ENCODE measurements at regions not wholly inside any gene's neighbourhood (a gene's known extent, or its start where the extent isn't known, plus 50 kb on each side); places are given as distances from the start of the nearest gene placed in this dataset.

- H3K4me1 ChIP-seq, result peaks cover 21 to 61% (median 41%) of the 10 kb centered on the region in 4 donors
- H3K27ac ChIP-seq (replicated peaks in 1 of 4), result peak overlapping the region in 1 of 4 donors; percentile 28
- no peaks in the 10 kb centered on the region for H3K36me3 ChIP-seq
- intact Hi-C loops (cut with DNase I), result no loop called here
- 81% methylated on average over 10 of the region's 10 CpGs for WGBS
- no peak for TF ChIP-seq EP300 (IDR thresholded peaks at IDR 0.05)
- no peak for TF ChIP-seq POLR2A (IDR thresholded peaks at IDR 0.05; ENCODE audit: low read depth)
- no peak for TF ChIP-seq POLR2AphosphoS5 (IDR thresholded peaks at IDR 0.05)
- no peak for TF ChIP-seq CTCF (IDR thresholded peaks at IDR 0.05)
- H3K9me3 ChIP-seq, result peaks cover 0 to 4% (median under 1%) of the 10 kb centered on the region in 4 donors
- no peak for DNase-seq (ENCODE audit: extremely low spot score)
- no peak overlapping the region for H3K4me3 ChIP-seq
- no peaks in the 10 kb centered on the region for H3K27me3 ChIP-seq
Measured at GRCh38 chr20:50405235-50405914, 104.8 kb upstream of the PTPN1 start.

- no peak for TF ChIP-seq POLR2A (IDR thresholded peaks at IDR 0.05; ENCODE audit: low read depth)
- TF ChIP-seq CTCF (IDR thresholded peaks at IDR 0.05), result no peak
- TF ChIP-seq EP300 (IDR thresholded peaks at IDR 0.05), result no peak
- TF ChIP-seq POLR2AphosphoS5 (IDR thresholded peaks at IDR 0.05), result no peak
- peak overlapping the region in 1 of 4 donors; percentile 28 for H3K27ac ChIP-seq (replicated peaks in 1 of 4)
Measured at GRCh38 chr20:50405915-50406609, 104.1 kb upstream of the PTPN1 start.

GRCh38 chr20:50406610-50407136 lies 103.5 kb upstream of the PTPN1 start:
- H3K27ac ChIP-seq (replicated peaks in 1 of 4), result no peak overlapping the region
- no peak for TF ChIP-seq POLR2A (IDR thresholded peaks at IDR 0.05; ENCODE audit: low read depth)
- peaks cover 22 to 50% (median 35%) of the 10 kb centered on the region in 4 donors for H3K4me1 ChIP-seq
- no peak overlapping the region for H3K4me3 ChIP-seq
- no peaks in the 10 kb centered on the region for H3K36me3 ChIP-seq
- 94% methylated on average over 9 of the region's 9 CpGs for WGBS
- intact Hi-C loops (cut with DNase I), result no loop called here
- H3K9me3 ChIP-seq, result peaks cover 0 to 6% (median 2%) of the 10 kb centered on the region in 4 donors
- DNase-seq (ENCODE audit: extremely low spot score), result no peak
- H3K27me3 ChIP-seq, result no peaks in the 10 kb centered on the region

More at GRCh38 chr20:50405915-50406609, 104.1 kb upstream of the PTPN1 start:
- Histone ChIP-seq H3K36me3 (no peaks in the 10 kb centered on the region), H3K9me3 (peaks cover 0 to 6% (median 2%) of the 10 kb centered on the region in 4 donors), H3K27me3 (no peaks in the 10 kb centered on the region), H3K4me3 (no peak overlapping the region), H3K4me1 (peaks cover 21 to 54% (median 36%) of the 10 kb centered on the region in 4 donors)
- 85% methylated on average over 6 of the region's 6 CpGs for WGBS
- no peak for DNase-seq (ENCODE audit: extremely low spot score)
- intact Hi-C loops (cut with DNase I), result no loop called here

- no peak for DNase-seq (ENCODE audit: extremely low spot score)
- peaks cover 0 to 6% (median 2%) of the 10 kb centered on the region in 4 donors for H3K9me3 ChIP-seq
- H3K27me3 ChIP-seq, result no peaks in the 10 kb centered on the region
- H3K4me3 ChIP-seq, result no peak overlapping the region
- H3K4me1 ChIP-seq, result peaks cover 24 to 41% (median 34%) of the 10 kb centered on the region in 4 donors
- intact Hi-C loops (cut with DNase I), result no loop called here
- H3K36me3 ChIP-seq, result no peaks in the 10 kb centered on the region
- TF ChIP-seq CTCF (IDR thresholded peaks at IDR 0.05), result no peak
- no peak for TF ChIP-seq EP300 (IDR thresholded peaks at IDR 0.05)
- TF ChIP-seq POLR2AphosphoS5 (IDR thresholded peaks at IDR 0.05), result no peak
- TF ChIP-seq POLR2A (IDR thresholded peaks at IDR 0.05; ENCODE audit: low read depth), result no peak
- 83% methylated on average over 8 of the region's 15 CpGs for WGBS
- peak overlapping the region; percentile 50 to 69 (median 59) for H3K27ac ChIP-seq (replicated peaks in 1 of 4)
Measured at GRCh38 chr20:50408526-50409364, 101.4 kb upstream of the PTPN1 start.

Measured in esophagus muscularis mucosa (tissue), 4 donors.